ENCODE measurements at regions not wholly inside any gene's neighbourhood (a gene's known extent, or its start where the extent isn't known, plus 50 kb on each side); places are given as distances from the start of the nearest gene placed in this dataset.

GRCh38 chr3:176579711-176580185, 617.5 kb downstream of the TBL1XR1 start:
- TF ChIP-seq POLR2A (IDR thresholded peaks at IDR 0.05), result no peak
- no peak for TF ChIP-seq CTCF (IDR thresholded peaks at IDR 0.05)

Data from gastroesophageal sphincter (tissue), 3 donors.